Right renal pelvis (tissue), 4 donors: ENCODE measurements at regions not wholly inside any gene's neighbourhood (a gene's known extent, or its start where the extent isn't known, plus 50 kb on each side); places are given as distances from the start of the nearest gene placed in this dataset.

ENCODE experiments used
- DNase-seq, 4 donors: peaks; one replicate each; pipeline ENCODE4 v3.0.0-alpha.2; 2013; ENCODE audit warnings: low read depth in 4 of 4, low spot score in 3 of 4, missing footprints in 1 of 4

- DNase-seq, result no peak
Observed at GRCh38 chr1:114315631-114316030, 162.0 kb upstream of the SYT6 start.

DNA sequence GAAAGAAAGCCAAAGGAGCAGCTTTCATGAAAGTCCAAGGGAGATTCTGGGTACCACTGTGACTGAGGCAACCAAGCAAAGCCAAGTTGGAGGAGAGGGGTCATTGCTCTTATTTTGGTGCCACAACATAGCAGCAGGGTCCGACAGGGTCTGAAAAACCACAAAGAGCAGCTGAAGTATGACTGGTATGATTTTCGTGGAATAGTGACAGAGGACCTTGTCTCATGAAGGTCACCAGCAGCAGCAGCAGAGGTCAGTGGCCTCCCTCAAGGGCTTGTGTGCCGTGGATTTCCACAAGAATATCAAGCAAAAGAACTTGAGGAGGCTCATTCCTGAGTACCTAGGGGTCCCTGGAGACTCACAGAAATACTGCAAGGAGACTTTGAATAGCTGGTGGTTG, 160.9 kb upstream of the SYT6 start:
- DNase-seq, result no peak

- DNase-seq, result no peak
Observed at GRCh38 chr1:114314098-114314497, 160.4 kb upstream of the SYT6 start.

- DNase-seq, result peak in 1 of 4 donors; percentile 8
Observed at GRCh38 chr1:114310695-114311271, 157.1 kb upstream of the SYT6 start.

DNA sequence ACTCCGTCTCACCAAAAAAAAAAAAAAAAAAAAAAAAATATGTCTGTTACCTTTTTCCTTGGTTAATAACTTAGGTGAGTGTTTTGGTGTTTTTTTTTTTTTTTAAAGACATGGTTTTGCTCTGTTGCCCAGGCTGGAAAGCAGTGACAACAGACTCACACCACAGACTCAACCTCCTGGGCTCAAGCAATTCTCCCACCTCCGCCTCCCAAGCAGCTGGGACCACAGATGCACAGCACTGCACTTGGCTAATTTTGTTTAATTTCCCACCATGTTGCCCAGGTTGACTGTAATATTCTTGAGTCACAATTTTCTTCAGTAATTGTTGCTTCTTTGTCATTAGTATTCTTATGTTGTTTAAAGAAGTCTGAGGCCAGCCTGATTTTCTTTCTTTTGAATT, 149.2 kb upstream of the SYT6 start:
- DNase-seq, result no peak

- peak in 3 of 4 donors; percentile 36 to 65 (median 63) for DNase-seq
Observed at GRCh38 chr1:114299331-114299975, 145.8 kb upstream of the SYT6 start.

GRCh38 chr1:114298008-114298407, 144.3 kb upstream of the SYT6 start:
- DNase-seq, result no peak

- DNase-seq, result no peak
Observed at GRCh38 chr1:114296413-114296812, 142.7 kb upstream of the SYT6 start.

DNA sequence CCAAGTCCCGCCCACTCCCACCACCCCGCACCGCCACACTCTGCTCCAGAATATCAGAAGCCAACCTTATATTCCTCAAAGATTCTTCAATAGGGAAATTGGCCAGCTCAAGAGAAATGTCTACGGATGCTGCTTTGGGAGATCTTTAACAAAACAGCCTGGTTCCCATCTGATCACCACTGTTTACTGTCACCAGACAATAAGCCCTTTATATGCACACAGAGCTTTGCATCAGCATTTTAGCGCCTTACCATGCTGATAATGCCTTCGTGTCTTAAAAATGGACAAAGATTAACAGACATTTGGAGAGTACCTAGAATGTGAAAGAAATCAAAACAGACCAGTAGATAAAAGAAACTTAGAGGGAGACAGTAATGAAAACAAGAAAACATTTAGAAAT, 141.7 kb upstream of the SYT6 start:
- no peak for DNase-seq

GRCh38 chr1:114292835-114293234, 139.2 kb upstream of the SYT6 start:
- no peak for DNase-seq

DNA sequence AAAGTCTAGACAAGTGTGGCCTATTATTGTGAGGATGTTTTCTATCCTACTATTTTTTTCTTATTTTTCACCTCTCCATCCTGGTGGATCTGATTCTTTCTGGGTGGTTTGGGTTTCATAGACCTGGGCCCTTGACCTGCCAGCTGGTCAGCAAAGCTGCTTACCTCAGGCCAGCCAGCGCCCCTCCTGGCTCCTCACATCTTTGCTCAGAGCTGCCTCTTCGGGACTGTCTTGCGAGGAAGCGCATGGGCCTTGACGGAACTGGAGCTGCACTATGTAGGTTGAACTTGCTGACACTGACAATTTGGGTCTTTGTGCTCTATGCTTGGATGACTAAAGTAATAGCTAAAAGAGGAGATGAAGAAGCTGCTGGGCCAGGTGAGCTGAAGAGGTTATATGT, 138.5 kb upstream of the SYT6 start:
- DNase-seq, result no peak

GRCh38 chr1:114290776-114291175, 137.1 kb upstream of the SYT6 start:
- no peak for DNase-seq

GRCh38 chr1:114290341-114290740, 136.7 kb upstream of the SYT6 start:
- no peak for DNase-seq

DNA sequence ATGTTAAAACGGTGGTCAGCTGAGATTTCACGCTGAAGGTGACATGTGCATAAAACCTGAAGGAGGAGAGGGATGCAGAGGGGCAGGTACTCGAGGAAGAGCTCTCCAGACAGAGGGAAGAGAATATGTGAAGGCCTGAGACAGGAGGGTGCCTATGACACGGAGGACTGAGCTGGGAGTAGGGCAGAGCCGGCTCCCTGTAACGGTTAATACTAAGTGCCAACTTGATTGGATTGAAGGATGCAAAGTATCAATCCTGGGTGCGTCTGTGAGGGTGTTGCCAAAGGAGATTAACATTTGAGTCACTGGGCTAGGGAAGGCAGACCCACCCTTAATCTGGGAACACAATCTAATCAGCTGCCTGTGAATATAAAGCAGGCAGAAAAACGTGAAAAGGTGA, 136.2 kb upstream of the SYT6 start:
- no peak for DNase-seq

DNA sequence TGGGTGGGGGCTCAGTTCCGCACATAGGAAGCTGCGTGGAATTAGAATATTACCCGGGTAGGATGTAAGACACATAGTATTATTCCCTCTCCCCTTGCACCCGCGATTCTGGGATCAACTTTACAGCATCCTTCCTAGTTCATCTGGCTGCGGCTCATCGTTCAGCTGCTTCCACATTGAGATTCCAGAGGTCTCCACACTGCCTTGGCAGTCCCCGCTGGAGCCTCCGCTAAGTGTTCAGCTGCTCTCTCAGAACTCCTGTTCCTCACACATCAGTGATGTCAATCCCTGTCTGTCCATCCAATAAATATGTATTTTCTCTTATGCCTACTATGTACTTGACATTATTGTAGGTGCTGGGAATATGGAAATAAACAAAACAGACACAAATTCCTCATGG, 135.6 kb upstream of the SYT6 start:
- no peak for DNase-seq

- DNase-seq, result no peak
Observed at GRCh38 chr1:114286960-114287359, 133.3 kb upstream of the SYT6 start.

DNA sequence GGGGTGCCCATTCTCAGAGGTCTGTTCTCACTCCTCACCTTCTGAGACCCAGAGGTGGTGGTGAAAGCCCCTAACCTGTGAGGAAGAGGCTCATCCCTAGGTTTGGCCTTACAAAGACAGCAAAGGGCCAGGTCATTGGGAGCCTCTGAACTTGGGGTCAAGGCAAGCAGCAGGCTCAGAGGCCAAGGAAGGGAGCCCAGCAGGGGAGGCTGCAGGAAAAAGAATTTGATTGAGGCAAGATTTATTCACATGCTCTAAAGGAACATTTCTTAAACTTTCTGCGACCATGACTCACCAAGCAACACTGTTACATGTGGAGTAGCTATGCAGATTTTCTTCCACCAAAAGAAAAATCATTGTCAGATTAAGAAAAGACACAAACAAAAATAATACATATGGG, 132.5 kb upstream of the SYT6 start:
- no peak for DNase-seq

DNA sequence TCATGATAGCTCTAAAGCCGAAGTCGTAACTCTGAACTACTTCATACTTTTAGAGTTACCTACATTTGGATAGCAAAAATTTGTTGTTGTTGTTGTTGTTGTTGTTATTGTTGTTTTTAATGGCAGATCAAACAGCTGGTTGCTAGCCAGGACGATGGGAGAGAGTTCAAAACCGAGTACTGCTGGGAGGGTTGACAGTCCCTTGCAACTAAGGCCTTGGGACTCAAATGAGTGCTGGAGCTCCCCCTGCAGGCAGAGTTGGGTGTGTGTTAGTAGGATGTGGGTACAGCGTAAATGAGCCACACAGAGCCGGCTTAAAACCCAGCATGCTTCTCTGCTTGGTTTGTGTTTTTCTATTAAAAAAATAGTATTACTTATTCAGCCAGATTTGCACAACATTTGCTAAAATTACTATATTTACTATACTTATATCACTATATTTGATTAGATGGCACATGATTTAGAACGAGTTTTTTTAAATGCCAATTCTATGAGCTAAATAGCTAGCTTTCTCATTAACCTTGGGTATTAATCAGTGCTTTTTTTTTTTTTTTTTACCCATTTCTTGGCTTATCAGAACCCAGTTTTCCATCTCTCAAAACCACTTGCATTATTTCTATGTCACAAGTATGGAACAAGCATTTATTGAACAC, 129.2 kb upstream of the SYT6 start:
- peak; percentile 79 to 87 (median 84) for DNase-seq

GRCh38 chr1:114278911-114279310, 125.2 kb upstream of the SYT6 start:
- no peak for DNase-seq

- no peak for DNase-seq
Observed at GRCh38 chr1:114278430-114278829, 124.8 kb upstream of the SYT6 start.

DNA sequence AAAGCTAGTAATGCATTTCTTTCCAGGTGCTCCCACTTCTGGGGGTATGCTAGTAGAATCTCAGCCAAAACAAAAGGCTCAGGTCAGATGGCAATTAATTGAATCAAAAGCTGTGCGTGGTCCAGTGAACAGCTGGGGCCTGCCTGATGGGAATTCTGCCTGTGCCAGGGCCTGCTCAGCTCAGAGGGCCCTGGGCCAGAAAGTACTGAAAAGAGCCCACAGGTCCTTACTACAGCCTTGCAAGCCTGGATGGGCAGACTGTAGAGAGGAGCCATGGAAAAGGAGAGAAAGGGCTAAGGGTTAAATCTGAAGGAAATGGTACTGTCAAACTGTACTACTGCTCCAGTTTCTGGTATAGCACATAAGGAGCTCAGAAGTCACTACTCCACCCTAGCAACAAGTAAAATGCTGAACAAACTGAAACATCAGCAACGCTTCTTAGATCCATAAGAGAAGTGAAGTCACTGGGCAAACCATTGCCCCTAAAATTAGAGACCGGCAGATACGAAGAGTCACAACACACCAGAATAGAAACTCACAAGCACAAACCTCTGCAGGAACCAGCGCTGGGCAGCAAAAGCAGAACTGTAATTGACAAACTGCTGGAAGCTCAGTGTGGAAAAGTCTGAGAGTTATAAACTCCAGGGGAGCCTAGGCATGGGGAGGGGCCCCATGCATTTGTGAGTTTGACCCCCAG, 121.1 kb upstream of the SYT6 start:
- DNase-seq, result no peak

DNA sequence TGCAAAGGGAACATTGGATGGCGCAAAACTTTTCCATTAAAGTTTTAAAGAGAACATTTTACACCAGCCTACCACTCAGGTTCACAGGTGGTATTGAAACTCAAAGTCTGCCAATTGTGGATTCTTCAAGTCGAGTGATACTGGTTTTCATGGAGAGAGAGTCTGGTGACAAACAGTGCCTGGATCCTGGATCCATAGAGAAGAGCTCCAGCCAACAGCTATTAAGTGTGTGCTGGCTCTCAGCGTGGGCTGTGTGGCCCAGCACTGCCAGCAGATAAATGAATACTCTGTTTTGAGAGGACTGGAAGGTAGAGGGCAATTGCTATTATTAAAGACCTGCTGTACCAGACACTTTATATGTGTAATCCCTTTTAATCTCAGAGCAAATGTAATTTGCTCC, 118.9 kb upstream of the SYT6 start:
- DNase-seq, result no peak
